ENCODE measurements at regions not wholly inside any gene's neighbourhood (a gene's known extent, or its start where the extent isn't known, plus 50 kb on each side); places are given as distances from the start of the nearest gene placed in this dataset.
A peak's percentile ranks its signal among the peaks of the same experiment; 100 is the strongest.
"Not testable (repeated sequence)": the region's sequence is repeated elsewhere in the genome, so short reads cannot be mapped to it uniquely, and the experiment has no call there.

GRCh38 chr1:98575955-98576354 is 85.6 kb upstream of the SNX7 start:
- no peak for DNase-seq

- no peak for DNase-seq
Observed at GRCh38 chr1:98565951-98566350, 95.6 kb upstream of the SNX7 start.

- DNase-seq = no peak
Observed at GRCh38 chr1:98559291-98559690, 102.2 kb upstream of the SNX7 start.

GRCh38 chr1:98557895-98558294 is 103.6 kb upstream of the SNX7 start:
- DNase-seq = peak; percentile 21

GRCh38 chr1:98556521-98557158 is 104.9 kb upstream of the SNX7 start:
- no peak for DNase-seq

GRCh38 chr1:98555814-98556213 is 105.7 kb upstream of the SNX7 start:
- DNase-seq = no peak

GRCh38 chr1:98552576-98553074 is 108.9 kb upstream of the SNX7 start:
- not testable (repeated sequence) for DNase-seq

- DNase-seq = no peak
Observed at GRCh38 chr1:98550076-98550475, 111.4 kb upstream of the SNX7 start.

GRCh38 chr1:98546319-98546718 is 115.2 kb upstream of the SNX7 start:
- DNase-seq = no peak

- DNase-seq = no peak
Observed at GRCh38 chr1:98538106-98538505, 123.4 kb upstream of the SNX7 start.

- no peak for DNase-seq
Observed at GRCh38 chr1:98523256-98523655, 138.3 kb upstream of the SNX7 start.

- no peak for DNase-seq
Observed at GRCh38 chr1:98516306-98516705, 145.2 kb upstream of the SNX7 start.

GRCh38 chr1:98515744-98516143 is 145.8 kb upstream of the SNX7 start:
- no peak for DNase-seq

- DNase-seq = not testable (repeated sequence)
Observed at GRCh38 chr1:98512216-98512615, 149.3 kb upstream of the SNX7 start.

- DNase-seq = no peak
Observed at GRCh38 chr1:98503771-98504170, 157.8 kb upstream of the SNX7 start.

GRCh38 chr1:98502937-98503336 is 158.6 kb upstream of the SNX7 start:
- DNase-seq = no peak

- no peak for DNase-seq
Observed at GRCh38 chr1:98500324-98500723, 161.2 kb upstream of the SNX7 start.

GRCh38 chr1:98498651-98499050 is 162.9 kb upstream of the SNX7 start:
- DNase-seq = no peak

- DNase-seq = no peak
Observed at GRCh38 chr1:98497497-98497896, 164.0 kb upstream of the SNX7 start.

- no peak for DNase-seq
Observed at GRCh38 chr1:98496256-98496995, 165.1 kb upstream of the SNX7 start.

- DNase-seq = no peak
Observed at GRCh38 chr1:98493469-98493868, 168.1 kb upstream of the SNX7 start.

- DNase-seq = no peak
Observed at GRCh38 chr1:98490099-98490498, 171.4 kb upstream of the SNX7 start.

GRCh38 chr1:98487620-98488019 is 173.9 kb upstream of the SNX7 start:
- no peak for DNase-seq

- no peak for DNase-seq
Observed at GRCh38 chr1:98482611-98483010, 178.9 kb upstream of the SNX7 start.

GRCh38 chr1:98480271-98480670 is 181.2 kb upstream of the SNX7 start:
- DNase-seq = no peak

All from retina (tissue), 1 donor.